Neuronal stem cell (in vitro differentiated cells): ENCODE measurements at regions not wholly inside any gene's neighbourhood (a gene's known extent, or its start where the extent isn't known, plus 50 kb on each side); places are given as distances from the start of the nearest gene placed in this dataset.

Experiments used
- DNase-seq: peaks from one replicate; pipeline ENCODE4 v3.0.0-alpha.2; 2013; ENCODE audit warnings: low spot score
- H2AFZ ChIP-seq: one replicate; pipeline ENCODE4 v1.6.1; 2013; ENCODE audit warnings: mild to moderate bottlenecking, low read length, inconsistent platforms
- H2AK5ac ChIP-seq: 2 replicates; pipeline ENCODE4 v1.6.1; 2013; ENCODE audit warnings: low read depth, mild to moderate bottlenecking, inconsistent platforms, low read length, moderate library complexity, mixed read lengths
- H2BK120ac ChIP-seq: 2 replicates; pipeline ENCODE4 v1.6.1; 2013; ENCODE audit warnings: low read depth, mild to moderate bottlenecking, inconsistent platforms, low read length, moderate library complexity, mixed read lengths
- H2BK12ac ChIP-seq: one replicate; pipeline ENCODE4 v1.6.1; 2013; ENCODE audit warnings: low read length, inconsistent platforms
- H2BK15ac ChIP-seq: 2 replicates; pipeline ENCODE4 v1.6.1; 2013; ENCODE audit warnings: mild to moderate bottlenecking, low read length, inconsistent platforms, mixed read lengths
- H2BK5ac ChIP-seq: one replicate; pipeline ENCODE4 v1.6.1; 2013; ENCODE audit warnings: inconsistent platforms, mild to moderate bottlenecking, low read length, moderate library complexity
- H3K14ac ChIP-seq: one replicate; pipeline ENCODE4 v1.6.1; 2013; ENCODE audit warnings: low read length, inconsistent platforms
- H3K18ac ChIP-seq: 2 replicates; pipeline ENCODE4 v1.6.1; 2013; ENCODE audit warnings: low read length, inconsistent platforms
- H3K23ac ChIP-seq: 2 replicates; pipeline ENCODE4 v1.6.1; 2013; ENCODE audit warnings: low read depth, mild to moderate bottlenecking, mixed read lengths, low read length, inconsistent platforms; ENCODE audit not compliant: poor library complexity
- H3K27ac ChIP-seq: replicated peaks from 3 replicates; pipeline ENCODE4 v1.5.1; 2013; ENCODE audit warnings: low read length, inconsistent platforms
- H3K27me3 ChIP-seq, 3 experiments: 2 replicates each; pipeline ENCODE4 v1.6.1; 2013; ENCODE audit warnings: low read length in 3 of 3, mild to moderate bottlenecking in 2 of 3, inconsistent platforms in 1 of 3, low read depth in 1 of 3, mixed read lengths in 1 of 3, moderate library complexity in 1 of 3; ENCODE audit not compliant: control insufficient read depth in 3 of 3, insufficient read depth in 3 of 3
- H3K36me3 ChIP-seq, 2 donors: replicated peaks in 1 of 2; 2 replicates each; pipeline ENCODE4 v1.6.1; 2013; ENCODE audit warnings: low read length in 2 of 2; ENCODE audit not compliant: control insufficient read depth in 2 of 2, insufficient read depth in 2 of 2
- H3K4ac ChIP-seq: 2 replicates; pipeline ENCODE4 v1.6.1; 2013; ENCODE audit warnings: inconsistent platforms, mild to moderate bottlenecking, low read length, moderate library complexity
- H3K4me1 ChIP-seq, 2 donors: 1 replicate in 1 of 2; 2 replicates in 1 of 2; pipeline ENCODE4 v1.6.1; 2013; ENCODE audit warnings: low read length in 2 of 2, low read depth in 1 of 2; ENCODE audit not compliant: control insufficient read depth in 2 of 2, insufficient read depth in 1 of 2
- H3K4me2 ChIP-seq: one replicate; pipeline ENCODE4 v1.6.1; 2013; ENCODE audit warnings: mild to moderate bottlenecking, low read length, inconsistent platforms; ENCODE audit not compliant: insufficient read depth, poor library complexity, severe bottlenecking
- H3K4me3 ChIP-seq, 2 donors: 2 replicates each; pipeline ENCODE4 v1.5.1; 2013; ENCODE audit warnings: low read length in 2 of 2, mild to moderate bottlenecking in 2 of 2, inconsistent platforms in 1 of 2, moderate library complexity in 1 of 2
- H3K79me1 ChIP-seq: one replicate; pipeline ENCODE4 v1.6.1; 2013; ENCODE audit warnings: low read depth, mild to moderate bottlenecking, inconsistent platforms, low read length, moderate library complexity
- H3K9ac ChIP-seq: one replicate; pipeline ENCODE4 v1.6.1; 2013; ENCODE audit warnings: mild to moderate bottlenecking, low read depth, low read length, inconsistent platforms; ENCODE audit not compliant: poor library complexity
- H3K9me3 ChIP-seq, 2 donors: replicated peaks in 1 of 2; 2 replicates each; pipeline versions ENCODE3 to v1.6.1; 2013; ENCODE audit warnings: low read length in 2 of 2, mild to moderate bottlenecking in 2 of 2, inconsistent platforms in 1 of 2, low read depth in 1 of 2, mixed read lengths in 1 of 2, moderate library complexity in 1 of 2; ENCODE audit not compliant: control insufficient read depth in 2 of 2, insufficient read depth in 1 of 2
- H4K8ac ChIP-seq: one replicate; pipeline ENCODE4 v1.6.1; 2013; ENCODE audit warnings: low read depth, mild to moderate bottlenecking, inconsistent platforms, low read length, moderate library complexity
- H4K91ac ChIP-seq: one replicate; pipeline ENCODE4 v1.6.1; 2013; ENCODE audit warnings: low read length, low read depth, mild to moderate bottlenecking, inconsistent platforms; ENCODE audit not compliant: poor library complexity
- WGBS, 2 donors: extraction: QIAGEN DNeasy Blood & Tissue Kit; methylation state at CpG; one replicate each; pipeline ENCODE4 v1.1.7; 2013; ENCODE audit warnings: missing lambda C conversion rate in 2 of 2, mixed read lengths in 1 of 2; ENCODE audit not compliant: insufficient read length in 2 of 2, insufficient replicate concordance in 1 of 2; ENCODE audit errors: extremely low coverage in 2 of 2; 5-methylcytosine and 5-hydroxymethylcytosine counted together

GRCh38 chr6:74658391-74658790, 547.5 kb downstream of the COL12A1 start:
- no peak overlapping the region for H3K4me2 ChIP-seq
- H2AFZ ChIP-seq, result no peak overlapping the region
- no peak for DNase-seq
- H4K91ac ChIP-seq, result no peak overlapping the region
- no peak overlapping the region for H3K14ac ChIP-seq
- no peaks in the 10 kb centered on the region for H3K36me3 ChIP-seq
- H3K18ac ChIP-seq, result no peak overlapping the region
- peaks cover 0 to 2% of the 10 kb centered on the region in 2 donors for H3K4me1 ChIP-seq
- H3K9me3 ChIP-seq, result no peaks in the 10 kb centered on the region
- no peak overlapping the region for H2BK5ac ChIP-seq
- H4K8ac ChIP-seq, result no peak overlapping the region
- no peak overlapping the region for H3K27ac ChIP-seq
- H3K27me3 ChIP-seq, result no peaks in the 10 kb centered on the region
- no peak overlapping the region for H2AK5ac ChIP-seq
- H2BK12ac ChIP-seq, result no peak overlapping the region
- no peak overlapping the region for H3K4ac ChIP-seq
- no peak overlapping the region for H2BK15ac ChIP-seq
- no peak overlapping the region for H3K9ac ChIP-seq
- H3K79me1 ChIP-seq, result no peaks in the 10 kb centered on the region
- H2BK120ac ChIP-seq, result no peak overlapping the region
- H3K23ac ChIP-seq, result no peak overlapping the region
- H3K4me3 ChIP-seq, result no peak overlapping the region

- no peak overlapping the region for H3K9ac ChIP-seq
- H3K23ac ChIP-seq, result no peak overlapping the region
- no peaks in the 10 kb centered on the region for H3K36me3 ChIP-seq
- H3K27me3 ChIP-seq, result no peaks in the 10 kb centered on the region
- H3K4me1 ChIP-seq, result peaks cover 0 to 2% of the 10 kb centered on the region in 2 donors
- H3K14ac ChIP-seq, result no peak overlapping the region
- DNase-seq, result no peak
- no peak overlapping the region for H3K18ac ChIP-seq
- H3K4me2 ChIP-seq, result no peak overlapping the region
- no peak overlapping the region for H2AFZ ChIP-seq
- H2BK5ac ChIP-seq, result no peak overlapping the region
- H3K9me3 ChIP-seq, result no peaks in the 10 kb centered on the region
- H4K91ac ChIP-seq, result no peak overlapping the region
- no peak overlapping the region for H2AK5ac ChIP-seq
- H3K4ac ChIP-seq, result no peak overlapping the region
- no peaks in the 10 kb centered on the region for H3K79me1 ChIP-seq
- no peak overlapping the region for H4K8ac ChIP-seq
- H3K27ac ChIP-seq, result no peak overlapping the region
- WGBS, 2 donors, result no CpG with 5 or more reads among the region's 1 CpG
- H2BK15ac ChIP-seq, result no peak overlapping the region
- H2BK120ac ChIP-seq, result no peak overlapping the region
- H3K4me3 ChIP-seq, result no peak overlapping the region
- no peak overlapping the region for H2BK12ac ChIP-seq
Observed at GRCh38 chr6:74657931-74658330, 547.9 kb downstream of the COL12A1 start.

DNA sequence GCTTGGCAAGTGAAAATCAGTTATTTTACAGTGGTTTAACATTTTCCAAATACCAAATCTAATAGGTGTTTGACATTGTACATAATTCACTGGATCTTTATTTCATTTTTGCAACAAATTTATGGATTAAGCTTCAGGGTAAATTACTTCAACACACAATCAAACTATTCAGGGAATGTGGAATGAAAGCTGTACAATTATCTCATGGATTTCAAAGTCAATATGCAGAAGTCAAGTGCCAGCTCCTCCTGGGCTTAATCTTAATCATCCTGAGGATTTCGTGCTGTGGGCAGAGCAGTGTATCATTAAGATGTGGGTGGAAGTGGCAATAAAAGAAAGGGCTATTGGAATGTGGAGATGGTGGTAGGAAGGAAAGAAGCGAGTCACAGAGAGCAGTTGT, 548.8 kb downstream of the COL12A1 start:
- Histone ChIP-seq H2AFZ (no peak overlapping the region), H3K14ac (no peak overlapping the region), H3K27me3 (no peaks in the 10 kb centered on the region), H3K36me3 (no peaks in the 10 kb centered on the region), H3K18ac (no peak overlapping the region), H2BK120ac (no peak overlapping the region), H3K4ac (no peak overlapping the region), H3K23ac (no peak overlapping the region), H3K27ac (no peak overlapping the region), H4K8ac (no peak overlapping the region), H3K79me1 (no peaks in the 10 kb centered on the region), H3K4me3 (no peak overlapping the region), H2BK15ac (no peak overlapping the region), H2BK12ac (no peak overlapping the region), H2BK5ac (no peak overlapping the region), H3K4me2 (no peak overlapping the region), H4K91ac (no peak overlapping the region), H3K9me3 (no peaks in the 10 kb centered on the region), H2AK5ac (no peak overlapping the region), H3K9ac (no peak overlapping the region), H3K4me1 (peaks cover 0 to 2% of the 10 kb centered on the region in 2 donors)
- WGBS, 2 donors, result no CpG with 5 or more reads among the region's 2 CpGs
- DNase-seq, result no peak

DNA sequence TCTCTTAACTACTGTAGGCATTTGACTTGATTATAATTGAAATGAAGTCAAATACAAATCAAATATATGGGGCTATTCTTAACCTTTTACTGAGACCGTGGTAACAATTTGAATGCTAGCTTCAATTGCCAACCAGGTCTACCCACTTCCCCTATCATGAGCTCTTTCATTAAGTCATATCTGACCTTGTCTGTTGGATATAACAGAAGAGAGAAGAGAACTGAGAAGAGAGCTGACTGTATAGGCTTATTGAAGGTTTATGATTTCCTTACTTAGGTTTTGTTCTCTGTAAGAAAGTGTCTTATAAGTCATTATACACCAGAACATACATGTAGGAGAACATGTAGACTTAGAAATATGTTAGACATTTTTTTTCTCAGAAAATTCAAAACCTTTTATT, 549.4 kb downstream of the COL12A1 start:
- H3K9me3 ChIP-seq, result no peaks in the 10 kb centered on the region
- H3K4ac ChIP-seq, result no peak overlapping the region
- no peak for DNase-seq
- H3K27me3 ChIP-seq, result no peaks in the 10 kb centered on the region
- no peak overlapping the region for H2AK5ac ChIP-seq
- no peak overlapping the region for H3K23ac ChIP-seq
- no CpG with 5 or more reads among the region's 1 CpG for WGBS, 2 donors
- no peaks in the 10 kb centered on the region for H3K36me3 ChIP-seq
- H3K14ac ChIP-seq, result no peak overlapping the region
- H2BK5ac ChIP-seq, result no peak overlapping the region
- H3K4me2 ChIP-seq, result no peak overlapping the region
- no peak overlapping the region for H2BK15ac ChIP-seq
- no peak overlapping the region for H2BK12ac ChIP-seq
- no peak overlapping the region for H3K18ac ChIP-seq
- no peaks in the 10 kb centered on the region for H3K79me1 ChIP-seq
- H3K4me3 ChIP-seq, result no peak overlapping the region
- no peak overlapping the region for H4K91ac ChIP-seq
- H4K8ac ChIP-seq, result no peak overlapping the region
- H2BK120ac ChIP-seq, result no peak overlapping the region
- no peak overlapping the region for H3K9ac ChIP-seq
- H3K27ac ChIP-seq, result no peak overlapping the region
- peaks cover 0 to 2% of the 10 kb centered on the region in 2 donors for H3K4me1 ChIP-seq
- H2AFZ ChIP-seq, result no peak overlapping the region
